H1 (cell line): ENCODE measurements at regions not wholly inside any gene's neighbourhood (a gene's known extent, or its start where the extent isn't known, plus 50 kb on each side); places are given as distances from the start of the nearest gene placed in this dataset.

Source experiments
- CTBP2 ChIP-seq: IDR thresholded peaks from 2 replicates; pipeline ENCODE4 v1.7.0; 2011; ENCODE audit warnings: borderline replicate concordance, mild to moderate bottlenecking, moderate library complexity, mixed read lengths, low read length; ENCODE audit not compliant: insufficient read depth, insufficient read length
- HDAC6 ChIP-seq: IDR thresholded peaks from one replicate; pipeline ENCODE4 v1.7.1; 2012; ENCODE audit warnings: low read depth, mild to moderate bottlenecking, inconsistent platforms, low read length, moderate library complexity
- KDM5A ChIP-seq: fragments of 200-600 bp; IDR thresholded peaks from 2 replicates; pipeline ENCODE4 v1.7.1; 2012; ENCODE audit warnings: mild to moderate bottlenecking, low read length, inconsistent platforms, mixed read lengths
- NRF1 ChIP-seq: IDR thresholded peaks from 2 replicates; pipeline ENCODE4 v1.6.1; 2011; ENCODE audit warnings: mild to moderate bottlenecking, low read depth, low read length, improper control_type of control experiment
- SIN3A ChIP-seq, 2 experiments: IDR thresholded peaks in 1 of 2; conservative IDR thresholded peaks in 1 of 2; 2 replicates each; pipeline ENCODE4 v1.6.1; 2011 to 2012; ENCODE audit warnings: low read length in 2 of 2, improper control_type of control experiment in 1 of 2, low read depth in 1 of 2, mild to moderate bottlenecking in 1 of 2

- TF ChIP-seq KDM5A (no peak), HDAC6 (no peak), NRF1 (no peak), SIN3A (conservative IDR thresholded peaks at IDR 0.05 in 1 of 2, IDR thresholded peaks at IDR 0.05 in 1 of 2; ENCODE audit: low read depth in 1 of 2, low read length in 2 of 2) (no peak), CTBP2 (no peak)
Observed at GRCh38 chr12:97024393-97024792, 117.3 kb downstream of the NEDD1 start (continued).
